HCT116 (cell line): ENCODE measurements at regions not wholly inside any gene's neighbourhood (a gene's known extent, or its start where the extent isn't known, plus 50 kb on each side); places are given as distances from the start of the nearest gene placed in this dataset.

ENCODE experiments used
- ATAC-seq: fragments of 200-7000 bp; cut with Tn5 transposase; 2 replicates; pipeline ENCODE4 v1.9.1; 2020; ENCODE audit warnings: mild to moderate bottlenecking, moderate library complexity
- BruUV-seq: library from RNA; stranded (reverse); fragments of 400-500 nt; replicated peaks from 2 replicates; lab custom pipeline; 2021; lab: Mats Ljungman, UMichigan
- CTCF ChIA-PET: fragments of 300-600 bp; sonication (Branson Sonifier 250); formaldehyde crosslinking; loops from one replicate; lab custom pipeline; 2021; ENCODE audit warnings: antibody characterized with exemption; lab: Charles Lee
- POLR2A ChIA-PET: fragments of 300-600, 350-600 bp; sonication (Branson Sonifier 250); formaldehyde crosslinking; loops from one replicate; lab custom pipeline; 2021; ENCODE audit warnings: antibody characterized with exemption; lab: Charles Lee
- RAD21 ChIA-PET, 2 experiments: fragments of 300-600 bp; sonication (Branson Sonifier 250); formaldehyde crosslinking; loops; one replicate each; lab custom pipeline; 2023; ENCODE audit warnings: low total read pairs in 2 of 2; ENCODE audit not compliant: uncharacterized antibody in 2 of 2, unreplicated experiment in 2 of 2, low non-redundant PET in 1 of 2; lab: Charles Lee
- DNase-seq: peaks from one replicate; pipeline ENCODE4 v3.0.0-alpha.2; 2010; ENCODE audit warnings: low read depth, low spot score
- H2AFZ ChIP-seq: fragments of 200-600 bp; shearing (Covaris generic), sonication (generic); 2 replicates; pipeline ENCODE4 v1.6.1; 2017; ENCODE audit warnings: low read depth, mixed run types, mixed read lengths, antibody characterized with exemption, low read length; ENCODE audit not compliant: poor library complexity, severe bottlenecking
- H3K27ac ChIP-seq: 2 replicates; pipeline ENCODE4 v1.5.1; 2012; ENCODE audit warnings: low read depth, low read length
- H3K27me3 ChIP-seq: fragments of 200-600 bp; sonication (generic); 2 replicates; pipeline ENCODE4 v1.6.1; 2016; ENCODE audit warnings: mixed run types, low read length, mixed read lengths; ENCODE audit not compliant: insufficient read depth
- H3K36me3 ChIP-seq, 2 experiments: fragments of 200-500 bp in 1 of 2; fragments of 200-600 bp in 1 of 2; sonication (Bioruptor generic) in 1 of 2; sonication (generic) in 1 of 2; 2 replicates each; pipeline versions ENCODE4 v1.5.1 to v1.6.1; 2014 to 2016; ENCODE audit warnings: low read length in 2 of 2, inconsistent platforms in 1 of 2, mixed read lengths in 1 of 2, mixed run types in 1 of 2; ENCODE audit not compliant: insufficient read depth in 2 of 2, control insufficient read depth in 1 of 2
- H3K4me1 ChIP-seq, 2 experiments: fragments of 200-600 bp in 1 of 2; sonication (generic) in 1 of 2; 2 replicates each; pipeline versions ENCODE4 v1.5.1 to v1.6.1; 2012 to 2017; ENCODE audit warnings: low read length in 2 of 2, inconsistent platforms in 1 of 2, mild to moderate bottlenecking in 1 of 2, mixed read lengths in 1 of 2, mixed run types in 1 of 2, moderate library complexity in 1 of 2; ENCODE audit not compliant: insufficient read depth in 2 of 2, control insufficient read depth in 1 of 2
- H3K4me2 ChIP-seq: fragments of 200-600 bp; sonication (generic); 2 replicates; pipeline ENCODE4 v1.6.1; 2017; ENCODE audit warnings: mixed run types, low read length, mixed read lengths
- H3K4me3 ChIP-seq, 2 experiments: fragments of 200-600 bp in 1 of 2; sonication (generic) in 1 of 2; replicated peaks in 1 of 2; 2 replicates each; pipeline ENCODE4 v1.5.1; 2011 to 2016; ENCODE audit warnings: low read length in 2 of 2, control low read depth in 1 of 2, low read depth in 1 of 2, mild to moderate bottlenecking in 1 of 2, mixed read lengths in 1 of 2, mixed run types in 1 of 2
- H3K79me2 ChIP-seq: fragments of 200-600 bp; sonication (generic); 2 replicates; pipeline ENCODE4 v1.6.1; 2017; ENCODE audit warnings: mild to moderate bottlenecking, mixed run types, low read length, moderate library complexity, mixed read lengths; ENCODE audit not compliant: insufficient read depth
- H3K9ac ChIP-seq: fragments of 200-600 bp; sonication (generic); 2 replicates; pipeline ENCODE4 v1.6.1; 2016; ENCODE audit warnings: low read length, mixed read lengths
- H3K9me2 ChIP-seq: fragments of 200-600 bp; sonication (generic), shearing (Covaris generic); 2 replicates; pipeline ENCODE4 v1.6.1; 2017; ENCODE audit warnings: mixed run types, mild to moderate bottlenecking, moderate library complexity; ENCODE audit not compliant: insufficient read depth
- H3K9me3 ChIP-seq, 2 experiments: fragments of 200-500 bp in 1 of 2; fragments of 200-600 bp in 1 of 2; sonication (Bioruptor generic) in 1 of 2; sonication (generic) in 1 of 2; 2 replicates each; pipeline ENCODE4 v1.6.1; 2014 to 2017; ENCODE audit warnings: low read length in 2 of 2, mixed read lengths in 2 of 2, inconsistent platforms in 1 of 2, low read depth in 1 of 2, mild to moderate bottlenecking in 1 of 2, mixed run types in 1 of 2, moderate library complexity in 1 of 2; ENCODE audit not compliant: control insufficient read depth in 1 of 2, insufficient read depth in 1 of 2
- H4K20me1 ChIP-seq: fragments of 200-600 bp; sonication (generic), shearing (Covaris generic); 2 replicates; pipeline ENCODE4 v1.6.1; 2017; ENCODE audit warnings: mixed run types, mild to moderate bottlenecking, moderate library complexity; ENCODE audit not compliant: insufficient read depth
- CBX3 ChIP-seq: IDR thresholded peaks from 2 replicates; pipeline ENCODE4 v1.6.1; 2012; ENCODE audit warnings: low read depth
- EZH2 ChIP-seq: fragments of 200-600 bp; sonication (generic); IDR thresholded peaks from 2 replicates; pipeline ENCODE4 v1.6.1; 2017; ENCODE audit warnings: antibody characterized with exemption, mixed run types
- POLR2A ChIP-seq: IDR thresholded peaks from 2 replicates; pipeline ENCODE4 v1.7.0; 2011; ENCODE audit warnings: borderline replicate concordance; ENCODE audit not compliant: insufficient read depth, insufficient read length; ENCODE audit errors: extremely low read depth
- POLR2AphosphoS5 ChIP-seq: IDR thresholded peaks from 2 replicates; pipeline ENCODE4 v1.6.1; 2011; ENCODE audit warnings: mild to moderate bottlenecking, low read depth, low read length, moderate library complexity
- intact Hi-C: fragments of 100-400 bp; cut with micrococcal nuclease; formaldehyde crosslinking; loops from 2 replicates; pipeline ENCODE4 v1.10.0; 2022

GRCh38 chr1:98216304-98216703, 295.5 kb upstream of the DPYD start:
- Histone ChIP-seq H4K20me1 (no peaks in the 10 kb centered on the region), H3K36me3 (no peaks in the 10 kb centered on the region), H3K4me3 (no peak overlapping the region), H3K9ac (no peak overlapping the region), H3K27me3 (no peaks in the 10 kb centered on the region), H3K9me3 (no peaks in the 10 kb centered on the region), H3K27ac (no peak overlapping the region), H3K79me2 (no peaks in the 10 kb centered on the region), H3K9me2 (no peaks in the 10 kb centered on the region)
- DNase-seq = no peak
- RAD21 ChIA-PET = no interaction called here
- POLR2A ChIA-PET = no interaction called here
- no peak for TF ChIP-seq CBX3
- no peak for TF ChIP-seq EZH2
- TF ChIP-seq, all 23 proteins: peak for 0
- CTCF ChIA-PET = no interaction called here
- no peaks in the 10 kb centered on the region for H3K4me1 ChIP-seq
- no peak overlapping the region for H3K4me2 ChIP-seq
- ATAC-seq = no peak
- intact Hi-C loops = no loop called here
- no TSS peak for BruUV-seq
- no peak overlapping the region for H2AFZ ChIP-seq

GRCh38 chr1:98211271-98211845, 290.5 kb upstream of the DPYD start:
- no peaks in the 10 kb centered on the region for H3K9me3 ChIP-seq
- ATAC-seq = no peak
- no peak overlapping the region for H3K27ac ChIP-seq
- H3K36me3 ChIP-seq = no peaks in the 10 kb centered on the region
- ChIA-PET POLR2A (no interaction called here), CTCF (no interaction called here), RAD21 (no interaction called here)
- no peaks in the 10 kb centered on the region for H4K20me1 ChIP-seq
- no peaks in the 10 kb centered on the region for H3K27me3 ChIP-seq
- intact Hi-C loops = no loop called here
- peaks cover 0 to 5% of the 10 kb centered on the region in 2 experiments; a peak in 2 of 4 replicates for H3K4me1 ChIP-seq
- H3K4me2 ChIP-seq = no peak overlapping the region
- no TSS peak for BruUV-seq
- no peak overlapping the region for H3K4me3 ChIP-seq
- H3K9ac ChIP-seq = no peak overlapping the region
- no peak for DNase-seq
- no peaks in the 10 kb centered on the region for H3K79me2 ChIP-seq
- H2AFZ ChIP-seq = no peak overlapping the region
- no peaks in the 10 kb centered on the region for H3K9me2 ChIP-seq
- TF ChIP-seq POLR2AphosphoS5 = no peak
- no peak for TF ChIP-seq POLR2A
